OCI-LY7 (cell line): ENCODE measurements at regions not wholly inside any gene's neighbourhood (a gene's known extent, or its start where the extent isn't known, plus 50 kb on each side); places are given as distances from the start of the nearest gene placed in this dataset.

Experiments
- EZH2phosphoT487 ChIP-seq: fragments of 200-600 bp; sonication (generic); IDR thresholded peaks from 2 replicates; pipeline ENCODE4 v1.6.1; 2018; ENCODE audit warnings: low read depth, borderline replicate concordance, mild to moderate bottlenecking, mixed run types, antibody characterized with exemption, low read length, moderate library complexity, mixed read lengths
- TF ChIP-seq, protein P1 (sequence below): fragments of 200-600 bp; sonication (generic); conservative IDR thresholded peaks from 2 replicates; pipeline ENCODE4 v1.5.1; 2014; ENCODE audit warnings: mild to moderate bottlenecking, antibody characterized with exemption, low read length, moderate library complexity, mixed read lengths

DNA sequence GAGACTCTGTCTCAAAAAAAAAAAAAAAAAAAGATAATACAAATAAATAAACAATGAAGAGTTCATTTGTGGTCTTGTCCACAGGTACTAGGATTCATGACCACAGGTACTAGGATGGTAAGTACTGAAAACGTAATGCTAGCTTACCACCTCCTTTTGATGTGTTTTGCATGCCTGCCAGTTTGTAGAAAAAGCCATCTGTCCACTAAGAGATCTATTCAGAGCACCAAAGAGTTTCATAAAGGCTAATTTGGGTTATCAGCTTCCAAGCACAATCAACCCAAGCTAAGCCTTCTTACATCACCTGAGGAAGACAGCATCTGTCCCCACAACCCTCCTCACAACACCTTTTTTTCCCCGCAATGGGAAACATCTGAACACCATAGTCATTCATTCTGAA, 477.2 kb downstream of the ZEB2 start:
- TF ChIP-seq EZH2phosphoT487: no peak
- TF ChIP-seq, protein P1, sequence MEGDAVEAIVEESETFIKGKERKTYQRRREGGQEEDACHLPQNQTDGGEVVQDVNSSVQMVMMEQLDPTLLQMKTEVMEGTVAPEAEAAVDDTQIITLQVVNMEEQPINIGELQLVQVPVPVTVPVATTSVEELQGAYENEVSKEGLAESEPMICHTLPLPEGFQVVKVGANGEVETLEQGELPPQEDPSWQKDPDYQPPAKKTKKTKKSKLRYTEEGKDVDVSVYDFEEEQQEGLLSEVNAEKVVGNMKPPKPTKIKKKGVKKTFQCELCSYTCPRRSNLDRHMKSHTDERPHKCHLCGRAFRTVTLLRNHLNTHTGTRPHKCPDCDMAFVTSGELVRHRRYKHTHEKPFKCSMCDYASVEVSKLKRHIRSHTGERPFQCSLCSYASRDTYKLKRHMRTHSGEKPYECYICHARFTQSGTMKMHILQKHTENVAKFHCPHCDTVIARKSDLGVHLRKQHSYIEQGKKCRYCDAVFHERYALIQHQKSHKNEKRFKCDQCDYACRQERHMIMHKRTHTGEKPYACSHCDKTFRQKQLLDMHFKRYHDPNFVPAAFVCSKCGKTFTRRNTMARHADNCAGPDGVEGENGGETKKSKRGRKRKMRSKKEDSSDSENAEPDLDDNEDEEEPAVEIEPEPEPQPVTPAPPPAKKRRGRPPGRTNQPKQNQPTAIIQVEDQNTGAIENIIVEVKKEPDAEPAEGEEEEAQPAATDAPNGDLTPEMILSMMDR: no peak
